ENCODE measurements at regions not wholly inside any gene's neighbourhood (a gene's known extent, or its start where the extent isn't known, plus 50 kb on each side); places are given as distances from the start of the nearest gene placed in this dataset.

DNA sequence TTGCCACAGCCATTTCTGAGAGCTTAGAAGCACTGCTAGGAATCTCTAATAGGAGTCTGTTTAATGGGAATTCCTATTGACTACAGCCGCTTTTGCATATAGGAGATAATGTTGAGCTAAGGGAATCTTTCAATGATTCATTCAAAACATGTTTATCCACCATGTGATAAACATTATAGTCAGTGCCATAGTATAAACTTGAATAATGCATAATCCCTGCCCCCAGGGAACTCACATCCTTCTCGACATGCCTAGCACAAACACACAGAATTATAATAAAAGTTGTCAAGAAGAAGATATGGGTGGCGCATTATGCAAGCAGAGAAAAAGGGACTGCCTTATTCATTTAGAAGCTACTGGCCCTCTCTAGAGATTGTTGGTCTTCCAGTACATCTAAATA, 248.0 kb downstream of the DAD1 start:
- DNase-seq (ENCODE audit: insufficient read length, low spot score) (no peak), FAIRE-seq (no peak)
- TF ChIP-seq, protein P1, sequence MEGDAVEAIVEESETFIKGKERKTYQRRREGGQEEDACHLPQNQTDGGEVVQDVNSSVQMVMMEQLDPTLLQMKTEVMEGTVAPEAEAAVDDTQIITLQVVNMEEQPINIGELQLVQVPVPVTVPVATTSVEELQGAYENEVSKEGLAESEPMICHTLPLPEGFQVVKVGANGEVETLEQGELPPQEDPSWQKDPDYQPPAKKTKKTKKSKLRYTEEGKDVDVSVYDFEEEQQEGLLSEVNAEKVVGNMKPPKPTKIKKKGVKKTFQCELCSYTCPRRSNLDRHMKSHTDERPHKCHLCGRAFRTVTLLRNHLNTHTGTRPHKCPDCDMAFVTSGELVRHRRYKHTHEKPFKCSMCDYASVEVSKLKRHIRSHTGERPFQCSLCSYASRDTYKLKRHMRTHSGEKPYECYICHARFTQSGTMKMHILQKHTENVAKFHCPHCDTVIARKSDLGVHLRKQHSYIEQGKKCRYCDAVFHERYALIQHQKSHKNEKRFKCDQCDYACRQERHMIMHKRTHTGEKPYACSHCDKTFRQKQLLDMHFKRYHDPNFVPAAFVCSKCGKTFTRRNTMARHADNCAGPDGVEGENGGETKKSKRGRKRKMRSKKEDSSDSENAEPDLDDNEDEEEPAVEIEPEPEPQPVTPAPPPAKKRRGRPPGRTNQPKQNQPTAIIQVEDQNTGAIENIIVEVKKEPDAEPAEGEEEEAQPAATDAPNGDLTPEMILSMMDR (IDR thresholded peaks at IDR 0.05; ENCODE audit: insufficient read depth, missing control alignments) = no peak

GRCh38 chr14:22338917-22339715, 249.9 kb downstream of the DAD1 start:
- no peak for FAIRE-seq
- no peak for DNase-seq (ENCODE audit: insufficient read length, low spot score)
- TF ChIP-seq, protein P1 (IDR thresholded peaks at IDR 0.05; ENCODE audit: insufficient read depth, missing control alignments) = no peak

DNA sequence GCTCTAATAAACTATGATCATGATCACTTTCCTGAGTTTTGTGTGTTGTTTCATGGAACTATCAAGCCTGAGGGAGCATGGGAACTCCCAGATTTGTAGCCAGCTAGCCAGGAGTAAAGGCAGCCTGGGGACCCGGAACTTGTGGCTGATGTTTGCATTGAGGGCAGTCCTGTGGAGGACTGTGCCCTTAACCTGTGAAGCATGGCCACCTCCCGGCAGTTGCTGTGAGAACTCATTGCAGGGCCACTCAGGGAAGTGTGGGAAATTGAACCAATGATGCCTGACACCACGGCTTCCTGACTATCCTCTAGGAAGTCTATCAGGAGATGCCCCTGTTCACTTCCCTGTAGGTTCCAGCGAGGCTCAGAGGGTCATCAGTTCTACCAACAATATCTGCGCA, 250.6 kb downstream of the DAD1 start:
- DNase-seq (ENCODE audit: insufficient read length, low spot score) (no peak), FAIRE-seq (no peak)
- TF ChIP-seq, protein P1 (IDR thresholded peaks at IDR 0.05; ENCODE audit: insufficient read depth, missing control alignments) = no peak

GRCh38 chr14:22337938-22338337, 251.1 kb downstream of the DAD1 start:
- DNase-seq (ENCODE audit: insufficient read length, low spot score) (no peak), FAIRE-seq (no peak)
- TF ChIP-seq, protein P1 (IDR thresholded peaks at IDR 0.05; ENCODE audit: insufficient read depth, missing control alignments) = no peak

DNA sequence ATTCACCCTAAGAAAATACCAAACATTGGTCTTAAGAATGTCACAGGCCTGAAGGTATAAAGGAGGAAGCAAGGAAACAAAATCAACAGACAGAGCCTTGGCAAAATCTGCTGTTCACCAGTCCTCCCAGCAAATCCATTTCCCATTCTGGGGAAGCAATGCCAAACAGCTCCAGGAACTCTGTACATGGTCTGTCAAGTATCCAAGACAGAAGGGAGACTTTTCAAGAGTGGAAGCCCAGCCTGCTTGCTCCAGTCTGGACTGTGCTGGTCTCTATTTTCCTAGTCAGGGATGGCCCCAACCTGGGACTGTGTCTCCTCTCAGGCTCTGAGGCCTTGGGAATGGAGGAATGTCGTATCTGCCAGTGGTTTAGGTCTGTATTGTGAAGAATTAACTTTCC, 251.5 kb downstream of the DAD1 start:
- DNase-seq (ENCODE audit: insufficient read length, low spot score) (no peak), FAIRE-seq (no peak)
- TF ChIP-seq, protein P1 (IDR thresholded peaks at IDR 0.05; ENCODE audit: insufficient read depth, missing control alignments) = no peak

DNA sequence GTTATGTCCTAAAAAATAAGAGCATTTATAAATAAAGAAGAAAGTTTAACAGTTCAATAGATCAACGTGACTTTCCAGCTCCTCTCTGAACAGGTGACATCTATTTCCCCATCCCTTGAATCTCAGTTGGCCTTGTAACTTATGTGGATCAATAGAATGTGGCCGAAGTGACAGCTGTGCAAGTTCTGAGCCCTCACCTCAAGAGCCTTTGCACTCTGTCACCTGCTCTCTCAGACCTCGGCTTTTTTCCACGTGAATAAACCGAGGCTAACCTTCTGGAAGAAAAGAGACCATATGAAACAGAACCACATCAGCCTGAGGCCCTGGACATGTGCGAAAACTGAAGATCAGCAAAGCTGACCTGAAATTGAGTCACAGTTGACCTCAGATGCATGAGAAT, 253.0 kb downstream of the DAD1 start:
- FAIRE-seq (no peak), DNase-seq (ENCODE audit: insufficient read length, low spot score) (no peak)
- TF ChIP-seq, protein P1 (IDR thresholded peaks at IDR 0.05; ENCODE audit: insufficient read depth, missing control alignments) = no peak

- DNase-seq (ENCODE audit: insufficient read length, low spot score) (no peak), FAIRE-seq (no peak)
- TF ChIP-seq, protein P1 (IDR thresholded peaks at IDR 0.05; ENCODE audit: insufficient read depth, missing control alignments) = no peak
Measured at GRCh38 chr14:22334627-22335026, 254.4 kb downstream of the DAD1 start.

All from D721Med (cell line).